ENCODE measurements at regions not wholly inside any gene's neighbourhood (a gene's known extent, or its start where the extent isn't known, plus 50 kb on each side); places are given as distances from the start of the nearest gene placed in this dataset.

GRCh38 chr6:56770011-56770520 is 127.4 kb upstream of the DST start (continued):
- TF ChIP-seq ZNF462 (CRISPR knock-in tag; IDR thresholded peaks at IDR 0.05), result no peak
- no peak for TF ChIP-seq CREB1 (CRISPR knock-in tag; IDR thresholded peaks at IDR 0.05; ENCODE audit: low read depth)
- no peak for TF ChIP-seq NANOG (IDR thresholded peaks at IDR 0.05; ENCODE audit: borderline replicate concordance)
- TF ChIP-seq JUNB (IDR thresholded peaks at IDR 0.05; ENCODE audit: unreplicated experiment), result no peak

GRCh38 chr6:56767892-56768531 is 125.3 kb upstream of the DST start:
- H3K79me2 ChIP-seq (replicated peaks; ENCODE audit: insufficient read depth), result peaks cover 97% of the 10 kb centered on the region
- no peak overlapping the region for H2AFZ ChIP-seq
- no peak overlapping the region for H3K4me2 ChIP-seq
- Mint-ChIP-seq H3K4me1 (peaks cover 61% of the 10 kb centered on the region), H3K27me3 (ENCODE audit: insufficient read depth, low read depth, poor library complexity) (peaks cover 7% of the 10 kb centered on the region), H3K4me3 (no peak overlapping the region), H3K9me3 (no peaks in the 10 kb centered on the region), H3K36me3 (ENCODE audit: low read depth) (no peaks in the 10 kb centered on the region), H3K27ac (peak overlapping the region; percentile 10; the same call in 1 of the 2 replicates)
- DNase-seq (ENCODE audit: low spot score) (peak; percentile 36), ATAC-seq (no peak)
- H3K9me2 ChIP-seq (ENCODE audit: insufficient read depth), result no peaks in the 10 kb centered on the region
- H3K27me3 ChIP-seq (ENCODE audit: insufficient read depth), result no peaks in the 10 kb centered on the region
- H3K4me1 ChIP-seq (ENCODE audit: insufficient read depth), result peaks cover 63% of the 10 kb centered on the region
- TF ChIP-seq CTCF (conservative IDR thresholded peaks at IDR 0.05; ENCODE audit: low read depth in 2 of 2), result peak in 1 of 2 experiments; percentile 46; a peak in 2 of 4 replicates
- no peak for TF ChIP-seq EZH2phosphoT487 (IDR thresholded peaks at IDR 0.05; ENCODE audit: unreplicated experiment)
- 0 out of 2 replicates have a peak overlapping the region, but pooled peaks have one; percentile 7 for H3K27ac ChIP-seq (ENCODE audit: low read depth)
- peaks cover 7% of the 10 kb centered on the region; the same call in 1 of the 2 replicates for H3F3A ChIP-seq (replicated peaks; ENCODE audit: low read depth)
- no peaks in the 10 kb centered on the region for H3K36me3 ChIP-seq (ENCODE audit: insufficient read depth)
- H3K4me3 ChIP-seq, result no peak overlapping the region
- H4K20me1 ChIP-seq (replicated peaks; ENCODE audit: insufficient read depth), result 0 out of 2 replicates have a peak, but pooled peaks cover 6% of the 10 kb centered on the region

Measured in GM23338 (cell line).